Transverse colon (tissue), 3 donors: ENCODE measurements at regions not wholly inside any gene's neighbourhood (a gene's known extent, or its start where the extent isn't known, plus 50 kb on each side); places are given as distances from the start of the nearest gene placed in this dataset.

ENCODE experiments used
- CTCF ChIP-seq, 5 experiments: fragments of 200-600 bp in 3 of 5; fragments of 450-650 bp in 2 of 5; sonication (generic) in 3 of 5; IDR thresholded peaks; 1 replicate in 2 of 5; 2 replicates in 3 of 5; pipeline ENCODE4 v1.5.1; 2016 to 2017; ENCODE audit warnings: antibody characterized with exemption in 5 of 5, inconsistent platforms in 3 of 5, mild to moderate bottlenecking in 2 of 5, moderate library complexity in 1 of 5
- POLR2A ChIP-seq: fragments of 450-650 bp; IDR thresholded peaks from one replicate; pipeline ENCODE4 v1.6.1; 2016; ENCODE audit warnings: antibody characterized with exemption, mild to moderate bottlenecking, moderate library complexity

- TF ChIP-seq POLR2A: no peak
- TF ChIP-seq CTCF (IDR thresholded peaks at IDR 0.05): no peak
These were observed 769.1 kb downstream of the NTRK3 start for GRCh38 chr15:87487484-87487883.
